WTC11 (cell line): ENCODE measurements at regions not wholly inside any gene's neighbourhood (a gene's known extent, or its start where the extent isn't known, plus 50 kb on each side); places are given as distances from the start of the nearest gene placed in this dataset.

ENCODE experiments used
- ATAC-seq: fragments of 200-7000 bp; cut with Tn5 transposase; 2 replicates; pipeline ENCODE4 v1.10.0; 2021; ENCODE audit warnings: mild to moderate bottlenecking, moderate library complexity
- CTCF ChIA-PET: fragments of 300-600 bp; sonication (Branson Sonifier 250); formaldehyde crosslinking; loops from one replicate; lab custom pipeline; 2021; ENCODE audit warnings: antibody characterized with exemption; lab: Charles Lee
- POLR2A ChIA-PET: fragments of 350-600 bp; sonication (Branson Sonifier 250); formaldehyde crosslinking; loops from one replicate; lab custom pipeline; 2021; ENCODE audit warnings: antibody characterized with exemption; lab: Charles Lee
- DNase-seq: peaks from one replicate; pipeline ENCODE4 v3.0.0; 2021; ENCODE audit warnings: low spot score
- H3K27ac Mint-ChIP-seq: 2 replicates; pipeline ENCODE4 v1.8.0; 2021; ENCODE audit warnings: mixed read lengths
- H3K27me3 Mint-ChIP-seq: 2 replicates; pipeline ENCODE4 v1.8.0; 2021; ENCODE audit warnings: low read depth, mild to moderate bottlenecking, moderate library complexity, mixed read lengths
- H3K36me3 Mint-ChIP-seq: 2 replicates; pipeline ENCODE4 v1.8.0; 2021; ENCODE audit warnings: mixed read lengths
- H3K4me1 Mint-ChIP-seq: 2 replicates; pipeline ENCODE4 v1.8.0; 2022; ENCODE audit warnings: mixed read lengths
- H3K4me3 Mint-ChIP-seq: 2 replicates; pipeline ENCODE4 v1.8.0; 2021; ENCODE audit warnings: mild to moderate bottlenecking, moderate library complexity, mixed read lengths
- H3K9me3 Mint-ChIP-seq: 2 replicates; pipeline ENCODE4 v1.8.0; 2021; ENCODE audit warnings: mixed read lengths
- ATF1 ChIP-seq: sonication (generic); formaldehyde crosslinking; IDR thresholded peaks from 2 replicates; pipeline ENCODE4 v1.8.1; 2023; ENCODE audit warnings: mild to moderate bottlenecking, moderate library complexity, missing genetic modification reagents
- CREB1 ChIP-seq: sonication (generic); formaldehyde crosslinking; IDR thresholded peaks from 2 replicates; pipeline ENCODE4 v1.8.0; 2023; ENCODE audit warnings: mild to moderate bottlenecking, missing genetic modification reagents
- E2F1 ChIP-seq: sonication (generic); formaldehyde crosslinking; IDR thresholded peaks from 2 replicates; pipeline ENCODE4 v1.8.0; 2022; ENCODE audit warnings: mild to moderate bottlenecking, missing genetic modification reagents
- ETV6 ChIP-seq: sonication (generic); formaldehyde crosslinking; IDR thresholded peaks from 2 replicates; pipeline ENCODE4 v1.8.1; 2022; ENCODE audit warnings: mild to moderate bottlenecking, missing genetic modification reagents
- FOXP1 ChIP-seq: sonication (generic); formaldehyde crosslinking; IDR thresholded peaks from 2 replicates; pipeline ENCODE4 v1.8.0; 2022; ENCODE audit warnings: missing genetic modification reagents, mild to moderate bottlenecking, moderate library complexity, borderline replicate concordance
- GRHL2 ChIP-seq: fragments of 250-450 bp; sonication (Bioruptor Pico); IDR thresholded peaks from 2 replicates; pipeline ENCODE4 v1.8.0; 2022; ENCODE audit warnings: mild to moderate bottlenecking, moderate library complexity; ENCODE audit not compliant: insufficient replicate concordance, severe bottlenecking
- JUN ChIP-seq: sonication (generic); formaldehyde crosslinking; IDR thresholded peaks from 2 replicates; pipeline ENCODE4 v1.8.0; 2023; ENCODE audit warnings: mild to moderate bottlenecking, missing genetic modification reagents
- NFATC4 ChIP-seq: fragments of 250-450 bp; sonication (Bioruptor Pico); IDR thresholded peaks from 2 replicates; pipeline ENCODE4 v1.9.0; 2021; ENCODE audit warnings: mild to moderate bottlenecking
- NFYB ChIP-seq: sonication (generic); formaldehyde crosslinking; conservative IDR thresholded peaks from 2 replicates; pipeline ENCODE4 v1.8.0; 2022; ENCODE audit warnings: low read depth, missing genetic modification reagents
- NR1H2 ChIP-seq: sonication (generic); formaldehyde crosslinking; IDR thresholded peaks from 2 replicates; pipeline ENCODE4 v1.9.0; 2021; ENCODE audit warnings: mild to moderate bottlenecking, moderate library complexity, missing genetic modification reagents
- NR2C2 ChIP-seq: sonication (generic); formaldehyde crosslinking; IDR thresholded peaks from 2 replicates; pipeline ENCODE4 v1.8.0; 2022; ENCODE audit warnings: mild to moderate bottlenecking, missing genetic modification reagents
- RELA ChIP-seq: sonication (generic); formaldehyde crosslinking; IDR thresholded peaks from 2 replicates; pipeline ENCODE4 v1.8.1; 2022; ENCODE audit warnings: missing genetic modification reagents, mild to moderate bottlenecking, borderline replicate concordance
- SMAD3 ChIP-seq: sonication (generic); formaldehyde crosslinking; IDR thresholded peaks from 2 replicates; pipeline ENCODE4 v1.8.0; 2022; ENCODE audit warnings: missing genetic modification reagents, mild to moderate bottlenecking, borderline replicate concordance
- SMAD4 ChIP-seq: sonication (generic); formaldehyde crosslinking; IDR thresholded peaks from 2 replicates; pipeline ENCODE4 v1.8.0; 2022; ENCODE audit warnings: mild to moderate bottlenecking, missing genetic modification reagents
- ZNF219 ChIP-seq: sonication (generic); formaldehyde crosslinking; IDR thresholded peaks from 2 replicates; pipeline ENCODE4 v1.8.0; 2023; ENCODE audit warnings: missing genetic modification reagents, mild to moderate bottlenecking, borderline replicate concordance
- ZNF317 ChIP-seq: sonication (generic); formaldehyde crosslinking; IDR thresholded peaks from 2 replicates; pipeline ENCODE4 v1.8.1; 2023; ENCODE audit warnings: low read depth, mild to moderate bottlenecking, moderate library complexity, missing genetic modification reagents, borderline replicate concordance
- ZNF416 ChIP-seq: fragments of 250-450 bp; sonication (Bioruptor Pico); IDR thresholded peaks from 2 replicates; pipeline ENCODE4 v1.9.0; 2021; ENCODE audit warnings: mild to moderate bottlenecking, inconsistent platforms
- TF ChIP-seq, protein P1 (sequence below): fragments of 250-450 bp; sonication (Bioruptor Pico); IDR thresholded peaks from 2 replicates; pipeline ENCODE4 v1.9.0; 2021; ENCODE audit warnings: mild to moderate bottlenecking
- TF ChIP-seq, protein P2 (sequence below): fragments of 250-450 bp; sonication (Bioruptor Pico); IDR thresholded peaks from 2 replicates; pipeline ENCODE4 v1.8.0; 2021; ENCODE audit warnings: mild to moderate bottlenecking
- TF ChIP-seq, protein P3 (sequence below): sonication (generic); formaldehyde crosslinking; IDR thresholded peaks from 2 replicates; pipeline ENCODE4 v1.8.1; 2022; ENCODE audit warnings: missing genetic modification reagents, borderline replicate concordance
- TF ChIP-seq, protein P4 (sequence below): sonication (generic); formaldehyde crosslinking; IDR thresholded peaks from 2 replicates; pipeline ENCODE4 v1.8.1; 2023; ENCODE audit warnings: mild to moderate bottlenecking, missing genetic modification reagents, moderate library complexity
- TF ChIP-seq, protein P5 (sequence below): sonication (generic); formaldehyde crosslinking; IDR thresholded peaks from 2 replicates; pipeline ENCODE4 v1.8.1; 2023; ENCODE audit warnings: mild to moderate bottlenecking, missing genetic modification reagents, moderate library complexity

DNA sequence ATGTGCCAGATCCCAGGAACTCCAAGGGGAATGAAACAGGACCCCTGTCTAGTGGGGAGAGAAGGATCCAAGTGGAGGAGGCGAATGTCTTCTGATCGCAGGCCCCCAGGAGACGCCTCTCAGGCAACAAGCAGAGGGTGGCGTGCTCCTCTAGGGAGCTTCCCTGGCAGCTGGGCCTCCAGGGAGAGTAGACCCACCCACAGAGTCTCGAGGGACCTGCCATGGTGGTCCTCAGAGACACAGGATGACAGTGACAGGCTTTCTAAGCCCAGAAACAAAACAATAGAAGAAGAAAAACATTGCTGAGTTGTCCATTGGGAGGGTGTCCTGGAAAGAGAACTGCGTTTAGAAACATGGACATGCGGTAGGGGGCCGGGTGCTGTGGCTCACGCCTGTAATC, 140.6 kb upstream of the MAP1LC3B2 start (continued):
- TF ChIP-seq CREB1, result no peak
- TF ChIP-seq E2F1 (CRISPR knock-in tag), result no peak

- ChIA-PET CTCF (interaction anchor here (0.6 kb wide), 1 partner anchor 51 kb away, joined by 5 read pairs; no protein-coding TSS in a partner anchor), POLR2A (no interaction called here)
- Mint-ChIP-seq H3K4me1 (peaks cover 3% of the 10 kb centered on the region; the same call in 1 of the 2 replicates), H3K27ac (no peak overlapping the region), H3K36me3 (peaks cover 5% of the 10 kb centered on the region; the same call in 1 of the 2 replicates), H3K9me3 (peaks cover 8% of the 10 kb centered on the region), H3K27me3 (no peaks in the 10 kb centered on the region; the same call in 1 of the 2 replicates), H3K4me3 (no peak overlapping the region)
- ATAC-seq, result no peak
- no peak for DNase-seq
- no peak for TF ChIP-seq ZNF416
- TF ChIP-seq ETV6, result no peak
- TF ChIP-seq NR1H2 (CRISPR knock-in tag), result no peak
- TF ChIP-seq SMAD3 (CRISPR knock-in tag), result no peak
- no peak for TF ChIP-seq ZNF219 (CRISPR knock-in tag)
- TF ChIP-seq, protein P1, sequence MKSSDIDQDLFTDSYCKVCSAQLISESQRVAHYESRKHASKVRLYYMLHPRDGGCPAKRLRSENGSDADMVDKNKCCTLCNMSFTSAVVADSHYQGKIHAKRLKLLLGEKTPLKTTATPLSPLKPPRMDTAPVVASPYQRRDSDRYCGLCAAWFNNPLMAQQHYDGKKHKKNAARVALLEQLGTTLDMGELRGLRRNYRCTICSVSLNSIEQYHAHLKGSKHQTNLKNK, result no peak
- no peak for TF ChIP-seq SMAD4 (CRISPR knock-in tag)
Observed at GRCh38 chr12:116420227-116420880, 138.8 kb upstream of the MAP1LC3B2 start.

DNA sequence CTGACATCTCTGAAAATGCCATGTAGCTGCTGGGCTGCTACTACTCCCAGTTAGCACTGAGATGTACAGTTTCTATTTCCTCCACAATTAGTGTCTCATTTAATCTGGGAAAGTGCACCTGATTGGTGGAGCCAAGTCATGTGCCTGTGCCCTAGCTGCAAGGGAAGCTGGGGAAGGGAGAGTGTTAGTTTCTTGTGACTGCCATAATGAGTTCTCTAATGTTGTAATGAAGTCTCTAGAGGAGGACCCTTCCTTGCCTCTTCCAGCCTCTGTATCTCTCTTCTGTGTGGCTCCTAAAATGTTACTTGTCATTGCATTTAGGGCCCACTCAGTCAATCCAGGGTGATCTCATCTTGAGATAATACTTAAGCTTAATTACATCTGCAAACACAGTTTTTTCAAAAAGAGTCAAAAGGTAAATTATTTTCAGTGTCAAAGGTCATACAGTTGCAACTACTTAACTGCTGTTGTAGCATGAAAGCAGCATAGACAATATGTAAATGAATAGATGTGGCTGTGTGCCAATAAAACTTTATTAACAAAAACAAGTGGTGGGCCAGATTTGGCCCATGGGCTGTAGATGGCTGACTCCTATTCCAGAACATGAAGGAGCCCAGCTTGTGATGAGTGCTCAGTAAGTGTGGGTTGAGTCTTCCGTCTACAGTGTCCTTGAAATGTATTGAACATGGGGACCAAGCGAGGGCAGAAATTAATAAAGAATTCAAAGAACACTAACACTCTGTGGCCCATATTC, 137.2 kb upstream of the MAP1LC3B2 start:
- POLR2A ChIA-PET, result no interaction called here

GRCh38 chr12:116423094-116423493, 136.1 kb upstream of the MAP1LC3B2 start:
- peaks cover 27% of the 10 kb centered on the region for H3K4me1 Mint-ChIP-seq
- no peak overlapping the region for H3K27ac Mint-ChIP-seq
- no peak for ATAC-seq
- H3K4me3 Mint-ChIP-seq, result no peak overlapping the region
- H3K27me3 Mint-ChIP-seq, result peaks cover 5% of the 10 kb centered on the region
- CTCF ChIA-PET, result no interaction called here
- POLR2A ChIA-PET, result no interaction called here
- peaks cover 8% of the 10 kb centered on the region for H3K9me3 Mint-ChIP-seq
- peaks cover 5% of the 10 kb centered on the region; the same call in 1 of the 2 replicates for H3K36me3 Mint-ChIP-seq
- no peak for DNase-seq
- no peak for TF ChIP-seq FOXP1 (CRISPR knock-in tag)
- no peak for TF ChIP-seq ATF1 (CRISPR knock-in tag)
- no peak for TF ChIP-seq SMAD4 (CRISPR knock-in tag)
- TF ChIP-seq, protein P2, sequence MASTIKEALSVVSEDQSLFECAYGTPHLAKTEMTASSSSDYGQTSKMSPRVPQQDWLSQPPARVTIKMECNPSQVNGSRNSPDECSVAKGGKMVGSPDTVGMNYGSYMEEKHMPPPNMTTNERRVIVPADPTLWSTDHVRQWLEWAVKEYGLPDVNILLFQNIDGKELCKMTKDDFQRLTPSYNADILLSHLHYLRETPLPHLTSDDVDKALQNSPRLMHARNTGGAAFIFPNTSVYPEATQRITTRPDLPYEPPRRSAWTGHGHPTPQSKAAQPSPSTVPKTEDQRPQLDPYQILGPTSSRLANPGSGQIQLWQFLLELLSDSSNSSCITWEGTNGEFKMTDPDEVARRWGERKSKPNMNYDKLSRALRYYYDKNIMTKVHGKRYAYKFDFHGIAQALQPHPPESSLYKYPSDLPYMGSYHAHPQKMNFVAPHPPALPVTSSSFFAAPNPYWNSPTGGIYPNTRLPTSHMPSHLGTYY (CRISPR knock-in tag), result no peak
- TF ChIP-seq NR2C2, result no peak
- TF ChIP-seq RELA (CRISPR knock-in tag), result no peak
- no peak for TF ChIP-seq NFATC4 (CRISPR knock-in tag)
- no peak for TF ChIP-seq ZNF317 (CRISPR knock-in tag)
- TF ChIP-seq NFYB (CRISPR knock-in tag), result no peak
- TF ChIP-seq GRHL2 (CRISPR knock-in tag), result no peak
- TF ChIP-seq, protein P3, sequence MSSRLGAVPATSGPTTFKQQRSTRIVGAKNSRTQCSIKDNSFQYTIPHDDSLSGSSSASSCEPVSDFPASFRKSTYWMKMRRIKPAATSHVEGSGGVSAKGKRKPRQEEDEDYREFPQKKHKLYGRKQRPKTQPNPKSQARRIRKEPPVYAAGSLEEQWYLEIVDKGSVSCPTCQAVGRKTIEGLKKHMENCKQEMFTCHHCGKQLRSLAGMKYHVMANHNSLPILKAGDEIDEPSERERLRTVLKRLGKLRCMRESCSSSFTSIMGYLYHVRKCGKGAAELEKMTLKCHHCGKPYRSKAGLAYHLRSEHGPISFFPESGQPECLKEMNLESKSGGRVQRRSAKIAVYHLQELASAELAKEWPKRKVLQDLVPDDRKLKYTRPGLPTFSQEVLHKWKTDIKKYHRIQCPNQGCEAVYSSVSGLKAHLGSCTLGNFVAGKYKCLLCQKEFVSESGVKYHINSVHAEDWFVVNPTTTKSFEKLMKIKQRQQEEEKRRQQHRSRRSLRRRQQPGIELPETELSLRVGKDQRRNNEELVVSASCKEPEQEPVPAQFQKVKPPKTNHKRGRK, result no peak
- no peak for TF ChIP-seq JUN (CRISPR knock-in tag)

More for the DNA sequence above, 137.2 kb upstream of the MAP1LC3B2 start:
- H3K27ac Mint-ChIP-seq, result no peak overlapping the region
- peaks cover 8% of the 10 kb centered on the region for H3K9me3 Mint-ChIP-seq
- CTCF ChIA-PET, result no interaction called here
- ATAC-seq, result no peak
- peaks cover 16% of the 10 kb centered on the region for H3K4me1 Mint-ChIP-seq
- H3K27me3 Mint-ChIP-seq, result peaks cover 5% of the 10 kb centered on the region
- DNase-seq, result no peak
- no peak overlapping the region for H3K4me3 Mint-ChIP-seq
- TF ChIP-seq, protein P4, sequence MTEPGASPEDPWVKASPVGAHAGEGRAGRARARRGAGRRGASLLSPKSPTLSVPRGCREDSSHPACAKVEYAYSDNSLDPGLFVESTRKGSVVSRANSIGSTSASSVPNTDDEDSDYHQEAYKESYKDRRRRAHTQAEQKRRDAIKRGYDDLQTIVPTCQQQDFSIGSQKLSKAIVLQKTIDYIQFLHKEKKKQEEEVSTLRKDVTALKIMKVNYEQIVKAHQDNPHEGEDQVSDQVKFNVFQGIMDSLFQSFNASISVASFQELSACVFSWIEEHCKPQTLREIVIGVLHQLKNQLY, result no peak
- TF ChIP-seq, protein P5, sequence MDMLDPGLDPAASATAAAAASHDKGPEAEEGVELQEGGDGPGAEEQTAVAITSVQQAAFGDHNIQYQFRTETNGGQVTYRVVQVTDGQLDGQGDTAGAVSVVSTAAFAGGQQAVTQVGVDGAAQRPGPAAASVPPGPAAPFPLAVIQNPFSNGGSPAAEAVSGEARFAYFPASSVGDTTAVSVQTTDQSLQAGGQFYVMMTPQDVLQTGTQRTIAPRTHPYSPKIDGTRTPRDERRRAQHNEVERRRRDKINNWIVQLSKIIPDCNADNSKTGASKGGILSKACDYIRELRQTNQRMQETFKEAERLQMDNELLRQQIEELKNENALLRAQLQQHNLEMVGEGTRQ (CRISPR knock-in tag), result peak; percentile 43
- TF ChIP-seq, all 79 proteins: peak for 1
- H3K36me3 Mint-ChIP-seq, result peaks cover 5% of the 10 kb centered on the region; the same call in 1 of the 2 replicates
